NOMO-1 treated with dmso at 0.1 percent for 144 hours (cell line): ENCODE measurements at regions not wholly inside any gene's neighbourhood (a gene's known extent, or its start where the extent isn't known, plus 50 kb on each side); places are given as distances from the start of the nearest gene placed in this dataset.

Experiments
- DNase-seq: peaks from one replicate; lab custom pipeline; 2025; ENCODE audit not compliant: unreplicated experiment; lab: John Stamatoyannopoulos, UW

- peak; percentile 88 for DNase-seq
Observed at GRCh38 chr11:122523846-122524805, 131.4 kb upstream of the UBASH3B start.

- DNase-seq, result no peak
Observed at GRCh38 chr11:122521626-122522025, 133.9 kb upstream of the UBASH3B start.

GRCh38 chr11:122517403-122518379 lies 137.8 kb upstream of the UBASH3B start:
- DNase-seq, result no peak

- no peak for DNase-seq
Observed at GRCh38 chr11:122516686-122517085, 138.8 kb upstream of the UBASH3B start.

- no peak for DNase-seq
Observed at GRCh38 chr11:122513997-122514396, 141.5 kb upstream of the UBASH3B start.

GRCh38 chr11:122513328-122513727 lies 142.2 kb upstream of the UBASH3B start:
- DNase-seq, result no peak

- DNase-seq, result no peak
Observed at GRCh38 chr11:122512688-122513087, 142.8 kb upstream of the UBASH3B start.

- DNase-seq, result no peak
Observed at GRCh38 chr11:122509899-122510298, 145.6 kb upstream of the UBASH3B start.

- DNase-seq, result peak; percentile 69
Observed at GRCh38 chr11:122509091-122509490, 146.4 kb upstream of the UBASH3B start.

- DNase-seq, result peak; percentile 4
Observed at GRCh38 chr11:122505304-122506006, 150.1 kb upstream of the UBASH3B start.

GRCh38 chr11:122494221-122494620 lies 161.3 kb upstream of the UBASH3B start:
- DNase-seq, result no peak

GRCh38 chr11:122491509-122491908 lies 164.0 kb upstream of the UBASH3B start:
- DNase-seq, result no peak

GRCh38 chr11:122488892-122489706 lies 166.4 kb upstream of the UBASH3B start:
- no peak for DNase-seq

GRCh38 chr11:122487669-122488068 lies 167.9 kb upstream of the UBASH3B start:
- no peak for DNase-seq

- DNase-seq, result no peak
Observed at GRCh38 chr11:122486793-122487495, 168.6 kb upstream of the UBASH3B start.

GRCh38 chr11:122478986-122479385 lies 176.5 kb upstream of the UBASH3B start:
- DNase-seq, result peak; percentile 71

GRCh38 chr11:122468965-122469364 lies 186.6 kb upstream of the UBASH3B start:
- DNase-seq, result no peak

GRCh38 chr11:122463530-122463929 lies 192.0 kb upstream of the UBASH3B start:
- DNase-seq, result no peak

GRCh38 chr11:122459064-122459463 lies 196.5 kb upstream of the UBASH3B start:
- DNase-seq, result no peak
